Panc1 (cell line): ENCODE measurements at regions not wholly inside any gene's neighbourhood (a gene's known extent, or its start where the extent isn't known, plus 50 kb on each side); places are given as distances from the start of the nearest gene placed in this dataset.
"Not testable (repeated sequence)": the region's sequence is repeated elsewhere in the genome, so short reads cannot be mapped to it uniquely, and the experiment has no call there.

ENCODE experiments used
- ATAC-seq: fragments of 200-7000 bp; cut with Tn5 transposase; 2 replicates; pipeline ENCODE4 v1.9.1; 2020; ENCODE audit warnings: mild to moderate bottlenecking, moderate library complexity
- BruUV-seq: library from RNA; stranded (reverse); fragments of 400-500 nt; replicated peaks from 2 replicates; lab custom pipeline; 2021; lab: Mats Ljungman, UMichigan
- CTCF ChIA-PET: fragments of 300-600 bp; sonication (Branson Sonifier 250); formaldehyde crosslinking; loops from one replicate; lab custom pipeline; 2022; ENCODE audit warnings: antibody characterized with exemption; lab: Charles Lee
- POLR2A ChIA-PET: fragments of 300-600 bp; sonication (Branson Sonifier 250); formaldehyde crosslinking; loops from one replicate; lab custom pipeline; 2022; ENCODE audit warnings: antibody characterized with exemption; lab: Charles Lee
- DNase-seq: peaks from one replicate; pipeline ENCODE4 v3.0.0-alpha.2; 2010; ENCODE audit warnings: low read depth, low spot score
- H3K27ac ChIP-seq: 2 replicates; pipeline ENCODE4 v1.5.1; 2011; ENCODE audit warnings: mild to moderate bottlenecking, low read length, inconsistent platforms
- H3K27me3 ChIP-seq: fragments of 200-500 bp; sonication (Bioruptor generic); 2 replicates; pipeline ENCODE4 v1.6.0; 2014; ENCODE audit warnings: low read length, inconsistent platforms; ENCODE audit not compliant: control insufficient read depth, insufficient read depth
- H3K36me3 ChIP-seq: fragments of 200-500 bp; sonication (Bioruptor generic); 2 replicates; pipeline ENCODE4 v1.5.1; 2014; ENCODE audit warnings: inconsistent platforms, mild to moderate bottlenecking, low read length, moderate library complexity; ENCODE audit not compliant: control insufficient read depth, insufficient read depth
- H3K4me1 ChIP-seq: 2 replicates; pipeline ENCODE4 v1.5.1; 2011; ENCODE audit warnings: inconsistent platforms, mild to moderate bottlenecking, low read length, moderate library complexity; ENCODE audit not compliant: control insufficient read depth, insufficient read depth
- H3K4me3 ChIP-seq, 2 experiments: 2 replicates each; pipeline ENCODE4 v1.5.1; 2011 to 2012; ENCODE audit warnings: low read depth in 2 of 2, low read length in 2 of 2, mild to moderate bottlenecking in 2 of 2, inconsistent platforms in 1 of 2, moderate library complexity in 1 of 2
- H3K9me3 ChIP-seq: fragments of 200-500 bp; sonication (Bioruptor generic); 2 replicates; pipeline ENCODE4 v1.5.1; 2014; ENCODE audit warnings: low read depth, mild to moderate bottlenecking, inconsistent platforms, low read length, moderate library complexity; ENCODE audit not compliant: control insufficient read depth, insufficient read depth
- POLR2AphosphoS5 ChIP-seq: IDR thresholded peaks from 2 replicates; pipeline ENCODE4 v1.6.1; 2012; ENCODE audit warnings: mild to moderate bottlenecking, low read depth, low read length, moderate library complexity
- SIN3A ChIP-seq: IDR thresholded peaks from 2 replicates; pipeline ENCODE4 v1.6.1; 2012; ENCODE audit warnings: low read depth, mild to moderate bottlenecking, low read length, moderate library complexity, borderline replicate concordance; ENCODE audit not compliant: insufficient read depth
- TCF7L2 ChIP-seq: IDR thresholded peaks from 2 replicates; pipeline ENCODE4 v1.6.1; 2011; ENCODE audit warnings: mild to moderate bottlenecking, low read depth, low read length, inconsistent platforms
- in situ Hi-C: cut with HindIII; loops from 2 replicates; pipeline ENCODE4 v1.10.0; 2016; ENCODE audit warnings: low sequenced_read_pairs, low pct_unique_long_range_greater_than_20kb
- intact Hi-C: fragments of 100-400 bp; cut with micrococcal nuclease; formaldehyde crosslinking; loops from one replicate; pipeline ENCODE4 v1.10.0; 2022; ENCODE audit not compliant: unreplicated experiment
- TF ChIP-seq, protein P1 (sequence below), 2 experiments: IDR thresholded peaks; 2 replicates each; pipeline ENCODE4 v1.6.1; 2011 to 2012; ENCODE audit warnings: low read depth in 2 of 2, control low read depth in 1 of 2, low read length in 1 of 2, mild to moderate bottlenecking in 1 of 2, moderate library complexity in 1 of 2; ENCODE audit not compliant: insufficient read depth in 1 of 2
- TF ChIP-seq, protein P2 (sequence below): fragments of 450-650 bp; IDR thresholded peaks from 2 replicates; pipeline ENCODE4 v1.5.1; 2017; ENCODE audit warnings: mild to moderate bottlenecking

DNA sequence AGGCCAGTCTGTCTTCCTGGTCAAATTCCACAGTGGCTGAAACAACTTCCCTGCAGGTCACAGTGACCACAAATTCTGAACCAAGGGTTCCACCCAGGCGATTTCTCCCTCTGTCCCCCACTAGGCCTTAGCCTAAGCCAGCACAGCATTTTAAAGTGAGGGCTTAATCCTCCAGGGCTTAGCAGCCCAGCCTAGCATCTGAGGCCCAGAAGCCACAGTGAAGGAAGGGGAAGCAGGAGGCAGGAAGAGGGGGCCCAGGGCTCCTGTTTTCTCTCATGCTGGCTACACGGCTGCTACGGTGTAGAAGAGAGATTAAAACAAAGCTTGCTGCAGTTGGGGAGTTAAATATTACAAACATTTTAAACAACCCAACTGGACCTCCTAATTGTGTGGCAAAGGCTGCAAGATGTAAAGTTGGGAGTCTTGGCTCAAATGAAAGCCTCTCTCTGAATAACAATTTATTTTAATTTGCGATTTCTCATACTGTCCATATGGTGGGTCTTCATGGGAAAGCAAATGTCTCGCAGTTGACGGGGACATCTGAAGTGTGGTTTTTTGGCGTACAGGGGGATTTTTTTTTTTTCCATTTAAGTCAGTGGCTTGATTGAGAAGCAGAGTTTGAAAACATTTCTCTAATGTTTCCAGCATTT lies 170.8 kb upstream of the RAI2 start (continued):
- TF ChIP-seq TCF7L2 = no peak

DNA sequence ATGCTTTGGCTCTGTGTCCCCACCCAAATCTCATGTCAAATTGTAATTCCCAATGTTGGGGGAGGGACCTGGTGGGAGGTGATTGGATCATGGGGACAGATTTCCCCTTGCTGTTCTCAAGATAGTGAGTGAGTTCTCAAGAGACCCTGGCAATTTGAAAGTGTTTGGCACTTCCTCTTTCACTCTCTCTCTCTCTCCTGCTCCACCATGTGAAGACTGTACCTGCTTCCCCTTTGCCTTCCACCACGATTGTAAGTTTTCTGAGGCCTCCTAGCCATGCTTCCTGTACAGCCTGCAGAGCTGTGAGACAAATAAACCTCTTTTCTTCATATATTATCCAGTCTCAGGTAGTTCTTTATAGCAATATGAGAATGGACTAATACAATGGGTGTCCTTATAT lies 169.6 kb upstream of the RAI2 start:
- ATAC-seq, intact Hi-C loops, H3K36me3 ChIP-seq, H3K4me3 ChIP-seq, DNase-seq, H3K9me3 ChIP-seq, CTCF ChIA-PET, POLR2A ChIA-PET, BruUV-seq, in situ Hi-C loops, H3K27ac ChIP-seq, H3K4me1 ChIP-seq, H3K27me3 ChIP-seq: not testable (repeated sequence)

DNA sequence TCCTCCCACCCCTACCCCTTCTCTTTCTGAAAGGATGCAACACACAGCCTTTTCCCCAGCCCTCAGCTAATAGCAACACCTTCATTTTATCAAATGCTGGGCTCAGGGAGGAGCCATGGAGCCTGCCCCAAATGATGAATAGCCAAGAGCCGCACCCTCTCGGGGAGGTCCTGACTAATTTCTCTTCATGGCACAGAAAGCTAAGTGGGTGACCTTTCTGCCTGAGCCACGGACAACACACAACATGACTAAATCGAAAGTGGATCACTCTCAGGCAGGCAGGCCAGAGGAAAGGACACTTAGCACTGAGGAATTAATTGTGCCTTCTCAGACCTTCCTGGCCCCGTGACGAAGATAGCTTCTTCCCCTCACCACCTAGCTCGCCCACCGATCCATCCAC lies 165.1 kb upstream of the RAI2 start:
- no peak for TF ChIP-seq POLR2AphosphoS5
- no peak for TF ChIP-seq TCF7L2
- TF ChIP-seq, protein P1, sequence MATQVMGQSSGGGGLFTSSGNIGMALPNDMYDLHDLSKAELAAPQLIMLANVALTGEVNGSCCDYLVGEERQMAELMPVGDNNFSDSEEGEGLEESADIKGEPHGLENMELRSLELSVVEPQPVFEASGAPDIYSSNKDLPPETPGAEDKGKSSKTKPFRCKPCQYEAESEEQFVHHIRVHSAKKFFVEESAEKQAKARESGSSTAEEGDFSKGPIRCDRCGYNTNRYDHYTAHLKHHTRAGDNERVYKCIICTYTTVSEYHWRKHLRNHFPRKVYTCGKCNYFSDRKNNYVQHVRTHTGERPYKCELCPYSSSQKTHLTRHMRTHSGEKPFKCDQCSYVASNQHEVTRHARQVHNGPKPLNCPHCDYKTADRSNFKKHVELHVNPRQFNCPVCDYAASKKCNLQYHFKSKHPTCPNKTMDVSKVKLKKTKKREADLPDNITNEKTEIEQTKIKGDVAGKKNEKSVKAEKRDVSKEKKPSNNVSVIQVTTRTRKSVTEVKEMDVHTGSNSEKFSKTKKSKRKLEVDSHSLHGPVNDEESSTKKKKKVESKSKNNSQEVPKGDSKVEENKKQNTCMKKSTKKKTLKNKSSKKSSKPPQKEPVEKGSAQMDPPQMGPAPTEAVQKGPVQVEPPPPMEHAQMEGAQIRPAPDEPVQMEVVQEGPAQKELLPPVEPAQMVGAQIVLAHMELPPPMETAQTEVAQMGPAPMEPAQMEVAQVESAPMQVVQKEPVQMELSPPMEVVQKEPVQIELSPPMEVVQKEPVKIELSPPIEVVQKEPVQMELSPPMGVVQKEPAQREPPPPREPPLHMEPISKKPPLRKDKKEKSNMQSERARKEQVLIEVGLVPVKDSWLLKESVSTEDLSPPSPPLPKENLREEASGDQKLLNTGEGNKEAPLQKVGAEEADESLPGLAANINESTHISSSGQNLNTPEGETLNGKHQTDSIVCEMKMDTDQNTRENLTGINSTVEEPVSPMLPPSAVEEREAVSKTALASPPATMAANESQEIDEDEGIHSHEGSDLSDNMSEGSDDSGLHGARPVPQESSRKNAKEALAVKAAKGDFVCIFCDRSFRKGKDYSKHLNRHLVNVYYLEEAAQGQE (IDR thresholded peaks at IDR 0.05; ENCODE audit: insufficient read depth in 1 of 2, low read depth in 2 of 2, low read length in 1 of 2) = no peak
- TF ChIP-seq, protein P2, sequence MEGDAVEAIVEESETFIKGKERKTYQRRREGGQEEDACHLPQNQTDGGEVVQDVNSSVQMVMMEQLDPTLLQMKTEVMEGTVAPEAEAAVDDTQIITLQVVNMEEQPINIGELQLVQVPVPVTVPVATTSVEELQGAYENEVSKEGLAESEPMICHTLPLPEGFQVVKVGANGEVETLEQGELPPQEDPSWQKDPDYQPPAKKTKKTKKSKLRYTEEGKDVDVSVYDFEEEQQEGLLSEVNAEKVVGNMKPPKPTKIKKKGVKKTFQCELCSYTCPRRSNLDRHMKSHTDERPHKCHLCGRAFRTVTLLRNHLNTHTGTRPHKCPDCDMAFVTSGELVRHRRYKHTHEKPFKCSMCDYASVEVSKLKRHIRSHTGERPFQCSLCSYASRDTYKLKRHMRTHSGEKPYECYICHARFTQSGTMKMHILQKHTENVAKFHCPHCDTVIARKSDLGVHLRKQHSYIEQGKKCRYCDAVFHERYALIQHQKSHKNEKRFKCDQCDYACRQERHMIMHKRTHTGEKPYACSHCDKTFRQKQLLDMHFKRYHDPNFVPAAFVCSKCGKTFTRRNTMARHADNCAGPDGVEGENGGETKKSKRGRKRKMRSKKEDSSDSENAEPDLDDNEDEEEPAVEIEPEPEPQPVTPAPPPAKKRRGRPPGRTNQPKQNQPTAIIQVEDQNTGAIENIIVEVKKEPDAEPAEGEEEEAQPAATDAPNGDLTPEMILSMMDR = no peak
- no peak for TF ChIP-seq SIN3A
- no TSS peak for BruUV-seq
- Histone ChIP-seq H3K4me1 (no peaks in the 10 kb centered on the region), H3K36me3 (no peaks in the 10 kb centered on the region), H3K9me3 (no peaks in the 10 kb centered on the region), H3K4me3 (no peak overlapping the region), H3K27ac (no peak overlapping the region), H3K27me3 (no peaks in the 10 kb centered on the region)
- ChIA-PET CTCF (no interaction called here), POLR2A (no interaction called here)
- DNase-seq (no peak), ATAC-seq (no peak)
- intact Hi-C loops (no loop called here), in situ Hi-C loops (no loop called here)

DNA sequence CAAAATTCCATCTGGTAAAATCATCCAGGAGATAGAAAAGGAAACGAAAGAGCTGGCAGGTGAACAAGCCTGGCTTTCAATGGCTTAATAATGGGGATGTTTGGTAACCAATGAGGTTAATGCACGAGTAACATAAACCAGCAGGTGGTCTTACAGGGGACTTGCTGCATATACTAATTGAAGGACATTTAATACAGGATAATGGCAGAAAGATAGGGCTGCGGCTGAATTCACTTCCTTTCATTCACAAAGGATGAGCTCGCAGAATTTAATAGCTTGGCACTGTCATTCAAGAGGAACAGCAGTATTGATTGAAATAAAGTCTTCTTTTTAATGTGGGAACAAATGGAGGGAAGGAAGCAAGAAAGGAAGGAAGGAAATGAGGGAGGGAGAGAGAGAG lies 156.3 kb upstream of the RAI2 start:
- Histone ChIP-seq H3K4me1 (no peaks in the 10 kb centered on the region), H3K36me3 (no peaks in the 10 kb centered on the region), H3K4me3 (no peak overlapping the region), H3K27ac (no peak overlapping the region), H3K9me3 (no peaks in the 10 kb centered on the region), H3K27me3 (no peaks in the 10 kb centered on the region)
- no TSS peak for BruUV-seq
- CTCF ChIA-PET = no interaction called here
- intact Hi-C loops (no loop called here), in situ Hi-C loops (no loop called here)
- POLR2A ChIA-PET = no interaction called here
- DNase-seq (no peak), ATAC-seq (no peak)
- TF ChIP-seq, protein P2 = no peak
- no peak for TF ChIP-seq SIN3A
- TF ChIP-seq, protein P1 (IDR thresholded peaks at IDR 0.05; ENCODE audit: insufficient read depth in 1 of 2, low read depth in 2 of 2, low read length in 1 of 2) = no peak
- no peak for TF ChIP-seq TCF7L2
- TF ChIP-seq POLR2AphosphoS5 = no peak
